Esophagus muscularis mucosa (tissue), 4 donors: ENCODE measurements at regions not wholly inside any gene's neighbourhood (a gene's known extent, or its start where the extent isn't known, plus 50 kb on each side); places are given as distances from the start of the nearest gene placed in this dataset.

ENCODE experiments used
- EP300 ChIP-seq: sonication (generic); formaldehyde crosslinking; IDR thresholded peaks from one replicate; pipeline ENCODE4 v1.6.1; 2017; ENCODE audit warnings: antibody characterized with exemption
- POLR2A ChIP-seq: fragments of 450-650 bp; IDR thresholded peaks from one replicate; pipeline ENCODE4 v1.6.1; 2017; ENCODE audit warnings: antibody characterized with exemption, moderate library complexity, mild to moderate bottlenecking, low read depth
- POLR2AphosphoS5 ChIP-seq, 2 donors: sonication (generic); formaldehyde crosslinking; IDR thresholded peaks; one replicate each; pipeline ENCODE4 v1.6.1; 2017; ENCODE audit warnings: antibody characterized with exemption in 2 of 2
- TF ChIP-seq, protein P1 (sequence below), 3 experiments: fragments of 200-600 bp in 2 of 3; fragments of 450-650 bp in 1 of 3; sonication (generic) in 2 of 3; IDR thresholded peaks; one replicate each; pipeline ENCODE4 v1.5.1; 2017 to 2019; ENCODE audit warnings: antibody characterized with exemption in 3 of 3, mild to moderate bottlenecking in 2 of 3, moderate library complexity in 1 of 3

DNA sequence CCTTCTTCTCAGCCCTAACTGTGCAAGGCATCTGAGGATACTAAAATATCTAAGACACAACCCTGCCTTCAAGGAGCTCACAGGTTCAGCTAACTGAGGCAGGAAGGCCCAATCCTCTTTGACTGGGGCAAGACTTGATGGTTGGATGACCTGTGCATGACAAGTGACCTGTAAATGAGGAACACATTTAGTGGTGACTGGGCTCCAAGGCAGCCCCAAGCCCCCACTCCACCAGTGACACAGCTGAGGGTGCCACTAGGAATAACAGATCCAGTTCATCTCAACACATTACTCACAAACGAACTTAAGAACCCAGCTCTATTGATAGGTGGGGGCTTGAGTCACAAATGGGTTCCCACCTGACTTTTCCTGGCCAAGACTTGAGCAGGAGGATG lies 244.7 kb upstream of the IRF2BP2 start:
- TF ChIP-seq POLR2A (no peak), EP300 (no peak), POLR2AphosphoS5 (IDR thresholded peaks at IDR 0.05) (no peak)
- TF ChIP-seq, protein P1, sequence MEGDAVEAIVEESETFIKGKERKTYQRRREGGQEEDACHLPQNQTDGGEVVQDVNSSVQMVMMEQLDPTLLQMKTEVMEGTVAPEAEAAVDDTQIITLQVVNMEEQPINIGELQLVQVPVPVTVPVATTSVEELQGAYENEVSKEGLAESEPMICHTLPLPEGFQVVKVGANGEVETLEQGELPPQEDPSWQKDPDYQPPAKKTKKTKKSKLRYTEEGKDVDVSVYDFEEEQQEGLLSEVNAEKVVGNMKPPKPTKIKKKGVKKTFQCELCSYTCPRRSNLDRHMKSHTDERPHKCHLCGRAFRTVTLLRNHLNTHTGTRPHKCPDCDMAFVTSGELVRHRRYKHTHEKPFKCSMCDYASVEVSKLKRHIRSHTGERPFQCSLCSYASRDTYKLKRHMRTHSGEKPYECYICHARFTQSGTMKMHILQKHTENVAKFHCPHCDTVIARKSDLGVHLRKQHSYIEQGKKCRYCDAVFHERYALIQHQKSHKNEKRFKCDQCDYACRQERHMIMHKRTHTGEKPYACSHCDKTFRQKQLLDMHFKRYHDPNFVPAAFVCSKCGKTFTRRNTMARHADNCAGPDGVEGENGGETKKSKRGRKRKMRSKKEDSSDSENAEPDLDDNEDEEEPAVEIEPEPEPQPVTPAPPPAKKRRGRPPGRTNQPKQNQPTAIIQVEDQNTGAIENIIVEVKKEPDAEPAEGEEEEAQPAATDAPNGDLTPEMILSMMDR (IDR thresholded peaks at IDR 0.05) = no peak
